SK-N-SH treated with all-trans-retinoic acid at 6 μM for 48 hours (cell line): ENCODE measurements at regions not wholly inside any gene's neighbourhood (a gene's known extent, or its start where the extent isn't known, plus 50 kb on each side); places are given as distances from the start of the nearest gene placed in this dataset.

Source experiments
- BACH2 ChIP-seq: fragments of 250-450 bp; sonication (Bioruptor Pico); IDR thresholded peaks from 2 replicates; pipeline ENCODE4 v1.9.0; 2021; ENCODE audit warnings: mild to moderate bottlenecking, borderline replicate concordance
- ZNF8 ChIP-seq: fragments of 450-650 bp; formaldehyde crosslinking; IDR thresholded peaks from 2 replicates; pipeline ENCODE4 v1.5.0; 2020; ENCODE audit warnings: mild to moderate bottlenecking, moderate library complexity

- no peak for TF ChIP-seq BACH2 (CRISPR knock-in tag)
- TF ChIP-seq ZNF8: no peak
These were observed 121.7 kb upstream of the PRDX6 start for GRCh38 chr1:173355281-173356031.
